HepG2 (cell line): ENCODE measurements at regions not wholly inside any gene's neighbourhood (a gene's known extent, or its start where the extent isn't known, plus 50 kb on each side); places are given as distances from the start of the nearest gene placed in this dataset.

Experiments used
- ATAC-seq: fragments of 200-7000 bp; cut with Tn5 transposase; 3 replicates; pipeline ENCODE4 v1.9.1; 2020; ENCODE audit warnings: mild to moderate bottlenecking, moderate library complexity
- BruUV-seq: library from RNA; stranded (reverse); fragments of 400-500 nt; replicated peaks from 2 replicates; lab custom pipeline; 2021; lab: Mats Ljungman, UMichigan
- CTCF ChIA-PET: fragments of 300-600 bp; formaldehyde crosslinking; extraction: SDS; loops from one replicate; lab custom pipeline; 2021; ENCODE audit warnings: low total read pairs, inconsistent platforms, low intra/inter-chr PET ratio; lab: Yijun Ruan, JAX
- POLR2A ChIA-PET: fragments of 350-600 bp; sonication (Branson Sonifier 250); formaldehyde crosslinking; loops from one replicate; lab custom pipeline; 2020; ENCODE audit warnings: antibody characterized with exemption, inconsistent platforms; lab: Yijun Ruan, JAX
- DNase-seq: peaks from one replicate; pipeline ENCODE4 v3.0.0-alpha.2; 2015; ENCODE audit warnings: low spot score
- FAIRE-seq: peaks from 3 replicates; lab custom pipeline; 2011; peaks lifted over from hg19 to GRCh38; lab: Jason Lieb, UNC
- H2AFZ ChIP-seq: one replicate; pipeline ENCODE4 v1.6.1; 2011; ENCODE audit warnings: low read length, inconsistent platforms
- H3K27ac ChIP-seq: fragments of 300-600 bp; 3 replicates; pipeline ENCODE4 v1.8.0; 2011; ENCODE audit warnings: mixed run types, mild to moderate bottlenecking, mixed read lengths, low read length, inconsistent platforms; ENCODE audit not compliant: insufficient read depth; ENCODE audit errors: extremely low read length
- H3K27me3 ChIP-seq, 2 experiments: fragments of 200-600 bp in 1 of 2; 2 replicates in 1 of 2; 3 replicates in 1 of 2; pipeline versions ENCODE4 v1.6.0 to v1.8.0; 2011; ENCODE audit warnings: low read length in 2 of 2, mild to moderate bottlenecking in 2 of 2, moderate library complexity in 2 of 2, inconsistent platforms in 1 of 2; ENCODE audit not compliant: insufficient read depth in 2 of 2, control insufficient read depth in 1 of 2
- H3K36me3 ChIP-seq, 2 experiments: fragments of 200-600 bp in 1 of 2; replicated peaks in 1 of 2; 2 replicates in 1 of 2; 3 replicates in 1 of 2; pipeline versions ENCODE4 v1.5.1 to v1.8.0; 2011; ENCODE audit warnings: low read length in 2 of 2, inconsistent platforms in 1 of 2; ENCODE audit not compliant: insufficient read depth in 2 of 2, control insufficient read depth in 1 of 2
- H3K4me1 ChIP-seq: 2 replicates; pipeline ENCODE4 v1.5.1; 2012; ENCODE audit warnings: low read length, inconsistent platforms; ENCODE audit not compliant: insufficient read depth
- H3K4me2 ChIP-seq: 2 replicates; pipeline ENCODE4 v1.6.0; 2011; ENCODE audit warnings: low read depth, low read length, inconsistent platforms
- H3K4me3 ChIP-seq, 3 experiments: fragments of 200-600 bp in 1 of 3; sonication (generic), shearing (Covaris generic) in 1 of 3; replicated peaks in 1 of 3; 2 replicates each; pipeline ENCODE4 v1.5.1; 2011 to 2016; ENCODE audit warnings: low read length in 3 of 3, inconsistent platforms in 2 of 3, low read depth in 2 of 3, mild to moderate bottlenecking in 2 of 3, control low read depth in 1 of 3, mixed read lengths in 1 of 3; ENCODE audit not compliant: insufficient read depth in 1 of 3
- H3K79me2 ChIP-seq: one replicate; pipeline ENCODE4 v1.6.1; 2011; ENCODE audit warnings: low read length, inconsistent platforms; ENCODE audit not compliant: insufficient read depth
- H3K9ac ChIP-seq: 2 replicates; pipeline ENCODE4 v1.6.0; 2011; ENCODE audit warnings: mild to moderate bottlenecking, low read depth, low read length, inconsistent platforms; ENCODE audit not compliant: insufficient read depth
- H3K9me3 ChIP-seq: 2 replicates; pipeline ENCODE4 v1.5.1; 2012; ENCODE audit warnings: mild to moderate bottlenecking, low read length
- H4K20me1 ChIP-seq: 2 replicates; pipeline ENCODE4 v1.6.0; 2011; ENCODE audit warnings: inconsistent platforms, mild to moderate bottlenecking, low read length, moderate library complexity; ENCODE audit not compliant: insufficient read depth
- ARID3A ChIP-seq: IDR thresholded peaks from 2 replicates; pipeline ENCODE4 v1.6.1; 2012; ENCODE audit warnings: low read depth, low read length, improper control_type of control experiment
- ATF3 ChIP-seq: sonication (generic); formaldehyde crosslinking; IDR thresholded peaks from 2 replicates; pipeline ENCODE4 v1.4.0; 2020; ENCODE audit warnings: missing genetic modification reagents
- ETV6 ChIP-seq: sonication (generic); formaldehyde crosslinking; conservative IDR thresholded peaks from 2 replicates; pipeline ENCODE4 v1.4.0; 2020; ENCODE audit warnings: missing genetic modification reagents
- HNRNPL ChIP-seq: fragments of 200-400 bp; formaldehyde crosslinking; IDR thresholded peaks from 2 replicates; pipeline ENCODE4 v1.6.1; 2017; ENCODE audit warnings: mild to moderate bottlenecking, low read depth, low read length
- KDM3A ChIP-seq: IDR thresholded peaks from 2 replicates; pipeline ENCODE4 v1.6.1; 2018; ENCODE audit warnings: low read depth, missing compliant biosample characterization
- MIER2 ChIP-seq: IDR thresholded peaks from 2 replicates; pipeline ENCODE4 v1.6.1; 2016; ENCODE audit warnings: missing biosample characterization, missing genetic modification reagents
- PRDM4 ChIP-seq: sonication (generic); formaldehyde crosslinking; IDR thresholded peaks from 2 replicates; pipeline ENCODE4 v1.9.0; 2021; ENCODE audit warnings: missing genetic modification reagents, borderline replicate concordance
- RAD51 ChIP-seq: fragments of 450-650 bp; IDR thresholded peaks from 2 replicates; pipeline ENCODE4 v1.6.1; 2016; ENCODE audit warnings: borderline replicate concordance
- RORA ChIP-seq: sonication (generic); formaldehyde crosslinking; IDR thresholded peaks from 2 replicates; pipeline ENCODE4 v1.5.0; 2020; ENCODE audit warnings: mild to moderate bottlenecking, missing genetic modification reagents, moderate library complexity
- TEAD2 ChIP-seq: sonication (generic); formaldehyde crosslinking; IDR thresholded peaks from 2 replicates; pipeline ENCODE4 v1.9.0; 2021; ENCODE audit warnings: missing genetic modification reagents
- ZFP36L1 ChIP-seq: sonication (generic); formaldehyde crosslinking; IDR thresholded peaks from 2 replicates; pipeline ENCODE4 v1.8.0; 2022; ENCODE audit warnings: mild to moderate bottlenecking, missing genetic modification reagents, moderate library complexity
- ZNF180 ChIP-seq: sonication (generic); formaldehyde crosslinking; IDR thresholded peaks from 2 replicates; pipeline ENCODE4 v1.4.0; 2020; ENCODE audit warnings: low read depth, missing genetic modification reagents, borderline replicate concordance
- ZNF20 ChIP-seq: sonication (generic); formaldehyde crosslinking; IDR thresholded peaks from 2 replicates; pipeline ENCODE4 v1.4.0; 2020; ENCODE audit warnings: mild to moderate bottlenecking, moderate library complexity, missing genetic modification reagents
- ZNF350 ChIP-seq: sonication (generic); formaldehyde crosslinking; IDR thresholded peaks from 2 replicates; pipeline ENCODE4 v1.4.0; 2020; ENCODE audit warnings: mild to moderate bottlenecking, low read depth, missing genetic modification reagents, borderline replicate concordance
- ZNF546 ChIP-seq: sonication (generic); formaldehyde crosslinking; conservative IDR thresholded peaks from 2 replicates; pipeline ENCODE4 v1.8.1; 2023; ENCODE audit warnings: mild to moderate bottlenecking, missing genetic modification reagents
- ZNF547 ChIP-seq: sonication (generic); formaldehyde crosslinking; IDR thresholded peaks from 2 replicates; pipeline ENCODE4 v1.5.1; 2020; ENCODE audit warnings: mild to moderate bottlenecking, missing genetic modification reagents
- ZNF746 ChIP-seq: sonication (generic); formaldehyde crosslinking; IDR thresholded peaks from 2 replicates; pipeline ENCODE4 v1.8.0; 2022; ENCODE audit warnings: mild to moderate bottlenecking, missing genetic modification reagents
- ZNF749 ChIP-seq: sonication (generic); formaldehyde crosslinking; IDR thresholded peaks from 2 replicates; pipeline ENCODE4 v1.8.0; 2022; ENCODE audit warnings: mild to moderate bottlenecking, missing genetic modification reagents, moderate library complexity, borderline replicate concordance
- ZNF850 ChIP-seq: sonication (generic); formaldehyde crosslinking; conservative IDR thresholded peaks from 2 replicates; pipeline ENCODE4 v1.9.0; 2021; ENCODE audit warnings: mild to moderate bottlenecking, missing genetic modification reagents
- WGBS: methylation state at CpG from one replicate; pipeline ENCODE4 v1.1.6; 2017; ENCODE audit warnings: low lambda C conversion rate; 5-methylcytosine and 5-hydroxymethylcytosine counted together
- in situ Hi-C: cut with HindIII; loops from 2 replicates; pipeline ENCODE4 v1.10.0; 2017; ENCODE audit warnings: low pct_unique_long_range_greater_than_20kb; ENCODE audit not compliant: extremely low pct_ligation_motif_present
- intact Hi-C: fragments of 100-400 bp; cut with micrococcal nuclease; formaldehyde crosslinking; loops from one replicate; pipeline ENCODE4 v1.10.0; 2022; ENCODE audit not compliant: unreplicated experiment

- no peaks in the 10 kb centered on the region for H3K36me3 ChIP-seq
- H3K9me3 ChIP-seq, result no peaks in the 10 kb centered on the region
- no peak for ATAC-seq
- no peaks in the 10 kb centered on the region for H3K27me3 ChIP-seq
- intact Hi-C loops, result no loop called here
- TF ChIP-seq KDM3A (CRISPR knock-in tag) (no peak), ZNF547 (CRISPR knock-in tag) (no peak), ZNF749 (CRISPR knock-in tag) (no peak), HNRNPL (no peak), ATF3 (CRISPR knock-in tag) (no peak), RAD51 (no peak), ZNF546 (CRISPR knock-in tag) (no peak), ARID3A (no peak), ZNF850 (CRISPR knock-in tag) (no peak), MIER2 (no peak), PRDM4 (CRISPR knock-in tag) (no peak), ZNF350 (CRISPR knock-in tag) (no peak), ETV6 (CRISPR knock-in tag) (no peak), RORA (CRISPR knock-in tag) (no peak), ZNF180 (CRISPR knock-in tag) (no peak), TEAD2 (CRISPR knock-in tag) (no peak), ZFP36L1 (CRISPR knock-in tag) (no peak), ZNF20 (CRISPR knock-in tag) (no peak), ZNF746 (no peak)
- DNase-seq, result no peak
- no peak overlapping the region for H3K4me2 ChIP-seq
- no peaks in the 10 kb centered on the region for H3K79me2 ChIP-seq
- H3K9ac ChIP-seq, result no peak overlapping the region
- in situ Hi-C loops, result no loop called here
- no peak for FAIRE-seq
- BruUV-seq, result no TSS peak
- H4K20me1 ChIP-seq, result no peaks in the 10 kb centered on the region
- WGBS, result 50% methylated on average over 2 of the region's 2 CpGs
- no peak overlapping the region for H3K27ac ChIP-seq
- H3K4me3 ChIP-seq, result no peak overlapping the region
- no peaks in the 10 kb centered on the region for H3K4me1 ChIP-seq
- ChIA-PET POLR2A (no interaction called here), CTCF (no interaction called here)
- no peak overlapping the region for H2AFZ ChIP-seq
Measured at GRCh38 chr3:59408047-59408624, 358.3 kb upstream of the CFAP20DC start.
